Mammary epithelial cell (primary cell): ENCODE measurements at regions not wholly inside any gene's neighbourhood (a gene's known extent, or its start where the extent isn't known, plus 50 kb on each side); places are given as distances from the start of the nearest gene placed in this dataset.

ENCODE experiments used
- CTCF ChIP-seq, 2 donors: IDR thresholded peaks in 1 of 2; conservative IDR thresholded peaks in 1 of 2; 2 replicates each; pipeline ENCODE4 v1.5.1; 2011 to 2012; ENCODE audit warnings: inconsistent platforms in 2 of 2, low read length in 2 of 2, mild to moderate bottlenecking in 2 of 2, control low read depth in 1 of 2, low read depth in 1 of 2; ENCODE audit not compliant: insufficient read depth in 1 of 2; ENCODE audit errors: extremely low read depth in 1 of 2
- EZH2 ChIP-seq: IDR thresholded peaks from 2 replicates; pipeline ENCODE4 v1.6.1; 2012; ENCODE audit warnings: low read length, inconsistent platforms, borderline replicate concordance

DNA sequence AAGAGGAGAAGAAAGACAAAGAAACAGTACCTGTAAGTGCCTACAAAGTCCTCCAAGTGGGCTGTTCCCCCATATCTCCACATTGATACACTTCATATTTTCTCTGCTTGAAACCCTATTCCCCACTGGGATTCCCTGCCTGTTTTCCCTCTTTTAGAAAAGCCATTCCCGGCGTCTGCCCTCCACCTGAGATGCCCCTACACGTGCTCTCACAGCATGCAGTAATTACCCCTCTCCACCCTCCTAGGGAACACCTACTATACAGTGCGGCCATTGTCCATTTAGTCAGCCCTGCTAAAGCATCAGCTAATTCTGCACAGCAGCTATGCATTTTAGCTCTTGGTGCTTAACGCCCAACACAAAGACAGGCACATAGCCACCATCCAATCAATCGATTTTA is 135.7 kb upstream of the TIAM1 start:
- TF ChIP-seq CTCF (conservative IDR thresholded peaks at IDR 0.05 in 1 of 2, IDR thresholded peaks at IDR 0.05 in 1 of 2; ENCODE audit: extremely low read depth in 1 of 2, insufficient read depth in 1 of 2, low read depth in 1 of 2, low read length in 2 of 2) (no peak), EZH2 (no peak)
